ENCODE measurements at regions not wholly inside any gene's neighbourhood (a gene's known extent, or its start where the extent isn't known, plus 50 kb on each side); places are given as distances from the start of the nearest gene placed in this dataset.

GRCh38 chr2:180513389-180513788 lies 467.0 kb upstream of the UBE2E3 start:
- Histone ChIP-seq H3K9ac (no peak overlapping the region), H3K9me3 (no peaks in the 10 kb centered on the region), H3K36me3 (replicated peaks in 1 of 2; ENCODE audit: control insufficient read depth in 1 of 2, insufficient read depth in 2 of 2, low read length in 1 of 2) (no peaks in the 10 kb centered on the region), H3K4me1 (ENCODE audit: control insufficient read depth in 1 of 2, insufficient read depth in 2 of 2, low read depth in 1 of 2, low read length in 1 of 2) (no peaks in the 10 kb centered on the region), H3K4me2 (no peak overlapping the region), H3K79me2 (ENCODE audit: insufficient read depth) (no peaks in the 10 kb centered on the region), H3K27me3 (ENCODE audit: insufficient read depth) (no peaks in the 10 kb centered on the region), H3K27ac (ENCODE audit: low read depth in 2 of 2, low read length in 1 of 2) (no peak overlapping the region), H3F3A (replicated peaks; ENCODE audit: insufficient read depth) (no peaks in the 10 kb centered on the region), H3K4me3 (ENCODE audit: low read depth in 2 of 2, low read length in 1 of 2) (no peak overlapping the region), H2AFZ (ENCODE audit: low read depth) (no peak overlapping the region), H4K20me1 (ENCODE audit: insufficient read depth) (no peaks in the 10 kb centered on the region), H3K9me2 (no peaks in the 10 kb centered on the region)
- 53% methylated on average over 1 of the region's 1 CpG for WGBS (ENCODE audit: low lambda C conversion rate)
- POLR2A ChIA-PET, result no interaction called here
- TF ChIP-seq JUND (IDR thresholded peaks at IDR 0.05) (no peak), NRF1 (IDR thresholded peaks at IDR 0.05; ENCODE audit: low read depth, low read length) (no peak), EP300 (IDR thresholded peaks at IDR 0.05; ENCODE audit: borderline replicate concordance in 1 of 2, low read depth in 1 of 2, low read length in 1 of 2) (no peak), FOXJ3 (CRISPR knock-in tag; IDR thresholded peaks at IDR 0.05) (no peak), ZBTB33 (IDR thresholded peaks at IDR 0.05; ENCODE audit: borderline replicate concordance, low read depth) (no peak), USF1 (IDR thresholded peaks at IDR 0.05; ENCODE audit: borderline replicate concordance, low read depth) (no peak), TCF12 (IDR thresholded peaks at IDR 0.05) (no peak), REST (IDR thresholded peaks at IDR 0.05; ENCODE audit: low read depth, low read length) (no peak), NFIC (IDR thresholded peaks at IDR 0.05; ENCODE audit: borderline replicate concordance) (no peak)
- CTCF ChIA-PET, result no interaction called here
- no peak for DNase-seq

- H3K9me2 ChIP-seq, result no peaks in the 10 kb centered on the region
- CTCF ChIA-PET, result interaction anchor here (0.5 to 1.0 kb wide), 3 partner anchors 22 to 596 kb away, joined by 3 read pairs; no protein-coding TSS in a partner anchor
- H3K9me3 ChIP-seq, result no peaks in the 10 kb centered on the region
- no peak overlapping the region for H3K27ac ChIP-seq (ENCODE audit: low read depth in 2 of 2, low read length in 1 of 2)
- H3K4me3 ChIP-seq (ENCODE audit: low read depth in 2 of 2, low read length in 1 of 2), result no peak overlapping the region
- H4K20me1 ChIP-seq (ENCODE audit: insufficient read depth), result no peaks in the 10 kb centered on the region
- no peaks in the 10 kb centered on the region for H3F3A ChIP-seq (replicated peaks; ENCODE audit: insufficient read depth)
- 98% methylated on average over 2 of the region's 2 CpGs for WGBS (ENCODE audit: low lambda C conversion rate)
- H3K36me3 ChIP-seq (replicated peaks in 1 of 2; ENCODE audit: control insufficient read depth in 1 of 2, insufficient read depth in 2 of 2, low read length in 1 of 2), result no peaks in the 10 kb centered on the region
- H3K27me3 ChIP-seq (ENCODE audit: insufficient read depth), result no peaks in the 10 kb centered on the region
- DNase-seq, result no peak
- H2AFZ ChIP-seq (ENCODE audit: low read depth), result no peak overlapping the region
- H3K4me2 ChIP-seq, result no peak overlapping the region
- POLR2A ChIA-PET, result no interaction called here
- H3K4me1 ChIP-seq (ENCODE audit: control insufficient read depth in 1 of 2, insufficient read depth in 2 of 2, low read depth in 1 of 2, low read length in 1 of 2), result no peaks in the 10 kb centered on the region
- H3K79me2 ChIP-seq (ENCODE audit: insufficient read depth), result no peaks in the 10 kb centered on the region
- H3K9ac ChIP-seq, result no peak overlapping the region
- TF ChIP-seq TAF1 (IDR thresholded peaks at IDR 0.05; ENCODE audit: borderline replicate concordance, low read depth, low read length) (no peak), TEAD4 (IDR thresholded peaks at IDR 0.05; ENCODE audit: borderline replicate concordance, insufficient read depth) (no peak), POLR2AphosphoS5 (IDR thresholded peaks at IDR 0.05; ENCODE audit: low read depth, low read length) (no peak), RFX5 (IDR thresholded peaks at IDR 0.05; ENCODE audit: low read length) (no peak), CTCF (IDR thresholded peaks at IDR 0.05) (no peak), IRF3 (IDR thresholded peaks at IDR 0.05; ENCODE audit: low read depth, low read length) (no peak), JUND (IDR thresholded peaks at IDR 0.05) (no peak), SMC3 (IDR thresholded peaks at IDR 0.05; ENCODE audit: low read depth, low read length) (no peak), SIN3A (IDR thresholded peaks at IDR 0.05; ENCODE audit: borderline replicate concordance, low read depth, low read length) (no peak), EZH2phosphoT487 (IDR thresholded peaks at IDR 0.05; ENCODE audit: borderline replicate concordance, low read depth) (no peak)
Measured at GRCh38 chr2:180508458-180508857, 471.9 kb upstream of the UBE2E3 start.

Data from SK-N-SH (cell line).